PC-3 (cell line): ENCODE measurements at regions not wholly inside any gene's neighbourhood (a gene's known extent, or its start where the extent isn't known, plus 50 kb on each side); places are given as distances from the start of the nearest gene placed in this dataset.

Experiments
- EZH2 ChIP-seq: fragments of 300-600 bp; sonication (generic); IDR thresholded peaks from one replicate; pipeline ENCODE4 v1.6.1; 2017; ENCODE audit warnings: antibody characterized with exemption, mild to moderate bottlenecking, low read length; ENCODE audit not compliant: unreplicated experiment
- EZH2phosphoT487 ChIP-seq: fragments of 300-600 bp; sonication (generic); IDR thresholded peaks from 2 replicates; pipeline ENCODE4 v1.6.1; 2018; ENCODE audit warnings: mild to moderate bottlenecking, antibody characterized with exemption, low read length, borderline replicate concordance
- TF ChIP-seq, protein P1 (sequence below): fragments of 300-600 bp; sonication (generic); conservative IDR thresholded peaks from 2 replicates; pipeline ENCODE4 v1.5.1; 2017; ENCODE audit warnings: antibody characterized with exemption, low read depth, mild to moderate bottlenecking, low read length

DNA sequence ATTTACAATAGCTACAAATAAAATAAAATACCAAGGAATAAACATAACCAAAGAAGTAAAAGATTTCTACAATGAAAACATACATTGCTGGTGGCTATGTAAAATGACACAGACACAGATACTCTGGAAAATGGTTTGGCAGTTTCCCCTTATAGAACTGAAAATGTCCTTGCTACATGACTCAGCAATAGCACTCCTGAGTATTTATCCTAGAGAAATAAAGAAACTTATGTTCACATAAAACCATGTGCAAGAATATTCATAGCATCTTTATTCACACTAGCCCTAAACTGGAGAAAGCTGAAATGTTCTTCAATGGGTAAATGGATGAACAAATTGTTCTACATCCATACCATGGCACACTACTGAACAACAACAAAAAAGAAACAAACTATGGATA, 100.2 kb upstream of the RFC3 start:
- TF ChIP-seq, protein P1, sequence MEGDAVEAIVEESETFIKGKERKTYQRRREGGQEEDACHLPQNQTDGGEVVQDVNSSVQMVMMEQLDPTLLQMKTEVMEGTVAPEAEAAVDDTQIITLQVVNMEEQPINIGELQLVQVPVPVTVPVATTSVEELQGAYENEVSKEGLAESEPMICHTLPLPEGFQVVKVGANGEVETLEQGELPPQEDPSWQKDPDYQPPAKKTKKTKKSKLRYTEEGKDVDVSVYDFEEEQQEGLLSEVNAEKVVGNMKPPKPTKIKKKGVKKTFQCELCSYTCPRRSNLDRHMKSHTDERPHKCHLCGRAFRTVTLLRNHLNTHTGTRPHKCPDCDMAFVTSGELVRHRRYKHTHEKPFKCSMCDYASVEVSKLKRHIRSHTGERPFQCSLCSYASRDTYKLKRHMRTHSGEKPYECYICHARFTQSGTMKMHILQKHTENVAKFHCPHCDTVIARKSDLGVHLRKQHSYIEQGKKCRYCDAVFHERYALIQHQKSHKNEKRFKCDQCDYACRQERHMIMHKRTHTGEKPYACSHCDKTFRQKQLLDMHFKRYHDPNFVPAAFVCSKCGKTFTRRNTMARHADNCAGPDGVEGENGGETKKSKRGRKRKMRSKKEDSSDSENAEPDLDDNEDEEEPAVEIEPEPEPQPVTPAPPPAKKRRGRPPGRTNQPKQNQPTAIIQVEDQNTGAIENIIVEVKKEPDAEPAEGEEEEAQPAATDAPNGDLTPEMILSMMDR: no peak
- no peak for TF ChIP-seq EZH2
- no peak for TF ChIP-seq EZH2phosphoT487
